PC-3 (cell line): ENCODE measurements at regions not wholly inside any gene's neighbourhood (a gene's known extent, or its start where the extent isn't known, plus 50 kb on each side); places are given as distances from the start of the nearest gene placed in this dataset.

Source experiments
- ATAC-seq: fragments of 200-7000 bp; cut with Tn5 transposase; 2 replicates; pipeline ENCODE4 v1.9.1; 2020; ENCODE audit warnings: mild to moderate bottlenecking, moderate library complexity
- BruUV-seq: library from RNA; stranded (reverse); fragments of 400-500 nt; replicated peaks from 2 replicates; lab custom pipeline; 2021; lab: Mats Ljungman, UMichigan
- CTCF ChIA-PET: fragments of 300-600 bp; sonication (Branson Sonifier 250); formaldehyde crosslinking; loops from one replicate; lab custom pipeline; 2022; ENCODE audit warnings: antibody characterized with exemption; lab: Charles Lee
- POLR2A ChIA-PET: fragments of 300-600 bp; sonication (Branson Sonifier 250); formaldehyde crosslinking; loops from one replicate; lab custom pipeline; 2022; ENCODE audit warnings: antibody characterized with exemption; ENCODE audit not compliant: unreplicated experiment; lab: Charles Lee
- DNase-seq: peaks from one replicate; pipeline ENCODE4 v3.0.0-alpha.2; 2015
- H2AFZ ChIP-seq: fragments of 300-600 bp; sonication (generic); 2 replicates; pipeline ENCODE4 v1.6.0; 2016; ENCODE audit warnings: antibody characterized with exemption, low read length
- H3F3A ChIP-seq: fragments of 300-600 bp; sonication (generic); one replicate; pipeline ENCODE4 v1.6.0; 2017; ENCODE audit warnings: antibody characterized with exemption, low read length, control low read depth, mild to moderate bottlenecking; ENCODE audit not compliant: unreplicated experiment
- H3K27ac ChIP-seq: fragments of 300-600 bp; sonication (generic); 2 replicates; pipeline ENCODE4 v1.5.1; 2016; ENCODE audit warnings: mild to moderate bottlenecking, low read length
- H3K27me3 ChIP-seq: fragments of 300-600 bp; sonication (generic); 2 replicates; pipeline ENCODE4 v1.6.1; 2016; ENCODE audit warnings: low read length, mixed read lengths
- H3K36me3 ChIP-seq: fragments of 300-600 bp; sonication (generic); 2 replicates; pipeline ENCODE4 v1.6.1; 2016; ENCODE audit warnings: low read depth, mixed run types, low read length, mixed read lengths
- H3K4me1 ChIP-seq: fragments of 300-600 bp; sonication (generic); 2 replicates; pipeline ENCODE4 v1.5.1; 2016; ENCODE audit warnings: low read length; ENCODE audit not compliant: insufficient read depth
- H3K4me2 ChIP-seq: fragments of 300-600 bp; sonication (generic); 2 replicates; pipeline ENCODE4 v1.6.0; 2016; ENCODE audit warnings: low read length
- H3K4me3 ChIP-seq: fragments of 300-600 bp; sonication (generic); 2 replicates; pipeline ENCODE4 v1.5.1; 2016; ENCODE audit warnings: mild to moderate bottlenecking, low read length, mixed read lengths
- H3K79me2 ChIP-seq: fragments of 300-600 bp; sonication (generic); 2 replicates; pipeline ENCODE4 v1.6.1; 2017; ENCODE audit warnings: low read length, mixed read lengths
- H3K9ac ChIP-seq: fragments of 300-600 bp; sonication (generic); 2 replicates; pipeline ENCODE4 v1.6.0; 2016; ENCODE audit warnings: mild to moderate bottlenecking, low read length
- H3K9me2 ChIP-seq: fragments of 300-600 bp; sonication (generic); replicated peaks from 2 replicates; pipeline ENCODE4 v1.6.1; 2016; ENCODE audit warnings: mixed run types, low read length, mixed read lengths
- H3K9me3 ChIP-seq: fragments of 300-600 bp; sonication (generic); 2 replicates; pipeline ENCODE4 v1.6.1; 2016; ENCODE audit warnings: low read length, mixed read lengths
- H4K20me1 ChIP-seq: fragments of 300-600 bp; sonication (generic); 2 replicates; pipeline ENCODE4 v1.6.1; 2016; ENCODE audit warnings: low read length, mixed read lengths
- CTCF ChIP-seq: fragments of 300-600 bp; sonication (generic); conservative IDR thresholded peaks from 2 replicates; pipeline ENCODE4 v1.5.1; 2017; ENCODE audit warnings: antibody characterized with exemption, low read depth, mild to moderate bottlenecking, low read length
- EZH2 ChIP-seq: fragments of 300-600 bp; sonication (generic); IDR thresholded peaks from one replicate; pipeline ENCODE4 v1.6.1; 2017; ENCODE audit warnings: antibody characterized with exemption, mild to moderate bottlenecking, low read length; ENCODE audit not compliant: unreplicated experiment
- EZH2phosphoT487 ChIP-seq: fragments of 300-600 bp; sonication (generic); IDR thresholded peaks from 2 replicates; pipeline ENCODE4 v1.6.1; 2018; ENCODE audit warnings: mild to moderate bottlenecking, antibody characterized with exemption, low read length, borderline replicate concordance
- intact Hi-C: fragments of 100-400 bp; cut with micrococcal nuclease; formaldehyde crosslinking; loops from 2 replicates; pipeline ENCODE4 v1.9.0; 2023

GRCh38 chr15:70473581-70474370, 289.6 kb downstream of the UACA start:
- Histone ChIP-seq H3K4me2 (peak overlapping the region; percentile 80), H3K9me3 (no peaks in the 10 kb centered on the region), H3K36me3 (no peaks in the 10 kb centered on the region), H3K27me3 (no peaks in the 10 kb centered on the region), H3K9ac (peak overlapping the region; percentile 52; the same call in 1 of the 2 replicates), H3K79me2 (no peaks in the 10 kb centered on the region), H3K9me2 (no peaks in the 10 kb centered on the region), H3K27ac (peak overlapping the region; percentile 93), H3K4me1 (peaks cover 30% of the 10 kb centered on the region), H2AFZ (peak overlapping the region; percentile 78; the same call in 1 of the 2 replicates), H3K4me3 (peak overlapping the region; percentile 53), H3F3A (peaks cover 4% of the 10 kb centered on the region), H4K20me1 (no peaks in the 10 kb centered on the region)
- ATAC-seq, result no peak
- ChIA-PET POLR2A (no interaction called here), CTCF (no interaction called here)
- BruUV-seq, result no TSS peak
- DNase-seq, result no peak
- intact Hi-C loops, result loop anchor here (2.0 kb wide), 1 partner anchor 35 kb away; no protein-coding TSS in a partner anchor
- TF ChIP-seq EZH2 (no peak), CTCF (no peak), EZH2phosphoT487 (no peak)

- ATAC-seq (no peak), DNase-seq (no peak)
- peaks cover 30% of the 10 kb centered on the region for H3K4me1 ChIP-seq
- POLR2A ChIA-PET, result no interaction called here
- H3K36me3 ChIP-seq, result no peaks in the 10 kb centered on the region
- no peaks in the 10 kb centered on the region for H3K27me3 ChIP-seq
- CTCF ChIA-PET, result no interaction called here
- TF ChIP-seq EZH2phosphoT487, result no peak
- TF ChIP-seq CTCF, result no peak
- TF ChIP-seq EZH2, result no peak
- H3K9me3 ChIP-seq, result no peaks in the 10 kb centered on the region
- BruUV-seq, result no TSS peak
- intact Hi-C loops, result no loop called here
- no peak overlapping the region for H3K9ac ChIP-seq
- no peaks in the 10 kb centered on the region for H3K9me2 ChIP-seq
- H3F3A ChIP-seq, result peaks cover 4% of the 10 kb centered on the region
- H3K27ac ChIP-seq, result no peak overlapping the region
- H3K79me2 ChIP-seq, result no peaks in the 10 kb centered on the region
- no peak overlapping the region for H3K4me2 ChIP-seq
- H4K20me1 ChIP-seq, result no peaks in the 10 kb centered on the region
- no peak overlapping the region for H2AFZ ChIP-seq
- H3K4me3 ChIP-seq, result no peak overlapping the region
These were observed 291.8 kb downstream of the UACA start for GRCh38 chr15:70471517-70471916.
